ENCODE measurements at regions not wholly inside any gene's neighbourhood (a gene's known extent, or its start where the extent isn't known, plus 50 kb on each side); places are given as distances from the start of the nearest gene placed in this dataset.

GRCh38 chr21:33136847-33137502 is 67.0 kb downstream of the OLIG1 start:
- Histone ChIP-seq H3K27me3 (peaks cover 23% of the 10 kb centered on the region), H3K36me3 (no peaks in the 10 kb centered on the region), H3K4me3 (no peak overlapping the region), H3K27ac (no peak overlapping the region), H3K9me3 (no peaks in the 10 kb centered on the region), H3K4me1 (no peaks in the 10 kb centered on the region)
- 35 to 57% methylated on average over 5 to 7 of the region's 7 CpGs for WGBS, 2 donors (ENCODE audit: low coverage in 1 of 2)
- in situ Hi-C loops (cut with MboI; ENCODE audit: low pct_ligation_motif_present in 1 of 4, low pct_unique_long_range_greater_than_20kb in 1 of 4, low sequenced_read_pairs in 3 of 4): no loop called here
- intact Hi-C loops (cut with DNase I; ENCODE audit: low total_unique reads): no loop called here
- DNase-seq: no peak
- TF ChIP-seq POLR2AphosphoS5 (IDR thresholded peaks at IDR 0.05) (no peak), CTCF (IDR thresholded peaks at IDR 0.05) (no peak), POLR2A (IDR thresholded peaks at IDR 0.05) (no peak), EP300 (IDR thresholded peaks at IDR 0.05; ENCODE audit: low read depth) (no peak)

GRCh38 chr21:33139084-33139483 is 69.1 kb downstream of the OLIG1 start:
- Histone ChIP-seq H3K4me1 (no peaks in the 10 kb centered on the region), H3K27me3 (peaks cover 23% of the 10 kb centered on the region), H3K9me3 (no peaks in the 10 kb centered on the region), H3K4me3 (no peak overlapping the region), H3K27ac (no peak overlapping the region), H3K36me3 (no peaks in the 10 kb centered on the region)
- 50 to 84% methylated on average over 2 to 18 of the region's 18 CpGs for WGBS, 2 donors (ENCODE audit: low coverage in 1 of 2)
- intact Hi-C loops (cut with DNase I; ENCODE audit: low total_unique reads) (no loop called here), in situ Hi-C loops (cut with MboI; ENCODE audit: low pct_ligation_motif_present in 1 of 4, low pct_unique_long_range_greater_than_20kb in 1 of 4, low sequenced_read_pairs in 3 of 4) (no loop called here)
- TF ChIP-seq POLR2AphosphoS5 (IDR thresholded peaks at IDR 0.05): no peak
- TF ChIP-seq POLR2A (IDR thresholded peaks at IDR 0.05): no peak
- TF ChIP-seq CTCF (IDR thresholded peaks at IDR 0.05): no peak
- no peak for TF ChIP-seq EP300 (IDR thresholded peaks at IDR 0.05; ENCODE audit: low read depth)
- no peak for DNase-seq

- peaks cover 23% of the 10 kb centered on the region for H3K27me3 ChIP-seq
- H3K9me3 ChIP-seq: no peaks in the 10 kb centered on the region
- WGBS, 2 donors (ENCODE audit: low coverage in 1 of 2): 70% methylated on average over 2 of the region's 2 CpGs; no CpG with 5 or more reads in 1 of the 2 donors
- no peaks in the 10 kb centered on the region for H3K36me3 ChIP-seq
- H3K4me3 ChIP-seq: no peak overlapping the region
- intact Hi-C loops (cut with DNase I; ENCODE audit: low total_unique reads): no loop called here
- no peaks in the 10 kb centered on the region for H3K4me1 ChIP-seq
- no peak for DNase-seq
- no peak for TF ChIP-seq CTCF (IDR thresholded peaks at IDR 0.05)
- TF ChIP-seq POLR2AphosphoS5 (IDR thresholded peaks at IDR 0.05): no peak
- no peak for TF ChIP-seq POLR2A (IDR thresholded peaks at IDR 0.05)
- in situ Hi-C loops (cut with MboI; ENCODE audit: low pct_ligation_motif_present in 1 of 4, low pct_unique_long_range_greater_than_20kb in 1 of 4, low sequenced_read_pairs in 3 of 4): no loop called here
- no peak overlapping the region for H3K27ac ChIP-seq
Observed at GRCh38 chr21:33140288-33140687, 70.3 kb downstream of the OLIG1 start.

- 80% methylated on average over 4 of the region's 4 CpGs; no CpG with 5 or more reads in 1 of the 2 donors for WGBS, 2 donors (ENCODE audit: low coverage in 1 of 2)
- in situ Hi-C loops (cut with MboI; ENCODE audit: low pct_ligation_motif_present in 1 of 4, low pct_unique_long_range_greater_than_20kb in 1 of 4, low sequenced_read_pairs in 3 of 4) (no loop called here), intact Hi-C loops (cut with DNase I; ENCODE audit: low total_unique reads) (no loop called here)
- H3K4me3 ChIP-seq: no peak overlapping the region
- DNase-seq: no peak
- H3K27me3 ChIP-seq: peaks cover 23% of the 10 kb centered on the region
- H3K9me3 ChIP-seq: no peaks in the 10 kb centered on the region
- no peak overlapping the region for H3K27ac ChIP-seq
- no peak for TF ChIP-seq CTCF (IDR thresholded peaks at IDR 0.05)
- TF ChIP-seq POLR2AphosphoS5 (IDR thresholded peaks at IDR 0.05): no peak
- TF ChIP-seq POLR2A (IDR thresholded peaks at IDR 0.05): no peak
- no peak for TF ChIP-seq EP300 (IDR thresholded peaks at IDR 0.05; ENCODE audit: low read depth)
- H3K36me3 ChIP-seq: no peaks in the 10 kb centered on the region
- no peaks in the 10 kb centered on the region for H3K4me1 ChIP-seq
Observed at GRCh38 chr21:33146467-33146866, 76.5 kb downstream of the OLIG1 start.
